Stimulated activated CD4-positive, alpha-beta T cell treated with anti-CD3 and anti-CD28 coated beads, TNF-alpha, amount 100 ng/mL, for 48 hours (primary cell): ENCODE measurements at regions not wholly inside any gene's neighbourhood (a gene's known extent, or its start where the extent isn't known, plus 50 kb on each side); places are given as distances from the start of the nearest gene placed in this dataset.

Experiments
- DNase-seq, 3 donors: peaks; one replicate each; pipeline ENCODE4 v3.0.0-alpha.2; 2020; ENCODE audit warnings: low read depth in 3 of 3

DNA sequence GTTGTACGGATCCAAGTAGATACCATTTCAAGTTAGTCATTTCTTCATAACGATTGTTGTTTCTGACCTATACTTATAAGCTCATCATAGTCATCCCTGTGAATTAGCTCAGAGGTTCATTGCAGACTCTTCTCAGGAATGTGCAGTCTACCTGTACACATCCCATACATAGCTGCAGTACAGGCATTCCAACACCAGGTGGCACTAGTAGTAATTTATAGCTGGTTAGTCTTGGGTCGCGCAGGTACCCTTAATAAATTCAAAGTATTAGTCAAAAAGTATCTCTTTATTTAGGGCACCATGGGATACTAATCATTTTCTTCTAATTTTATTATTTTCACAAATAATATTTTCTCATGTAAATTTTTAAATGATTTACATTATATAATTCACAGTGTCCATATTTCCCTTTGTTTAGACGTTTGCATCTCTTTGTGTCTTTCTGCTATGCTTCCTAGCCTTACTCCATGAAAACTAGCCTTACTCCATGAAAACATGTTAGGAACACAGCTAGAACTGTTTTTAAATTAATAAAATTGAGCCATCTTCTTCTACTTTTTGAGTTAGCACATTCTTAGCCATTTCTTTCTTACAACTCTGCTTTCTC, 128.6 kb upstream of the FAM83B start:
- DNase-seq, result peak in 2 of 3 donors; percentile 23 to 27

DNA sequence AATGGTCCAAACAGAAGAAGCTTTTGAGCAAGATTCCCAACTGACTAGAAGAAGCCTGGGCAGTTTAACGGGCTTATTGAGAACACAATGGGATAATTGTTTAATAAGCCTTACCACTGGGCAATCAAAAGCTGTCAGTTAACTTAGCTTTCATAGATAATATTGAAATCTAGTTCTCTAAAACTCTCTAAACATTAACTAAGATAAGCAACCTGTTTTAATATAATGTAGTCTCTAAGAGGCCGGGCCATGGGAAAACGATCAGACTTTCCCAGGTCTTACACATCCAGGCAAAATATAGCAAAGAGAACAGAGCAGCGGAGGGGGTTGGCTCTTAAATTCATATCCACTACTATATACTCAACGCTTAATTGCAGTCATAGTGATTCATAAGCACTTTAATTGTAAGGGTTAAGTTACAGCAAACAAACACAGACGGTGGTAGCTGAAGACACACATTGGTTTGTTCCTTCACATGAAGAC, 128.0 kb upstream of the FAM83B start:
- no peak for DNase-seq

DNA sequence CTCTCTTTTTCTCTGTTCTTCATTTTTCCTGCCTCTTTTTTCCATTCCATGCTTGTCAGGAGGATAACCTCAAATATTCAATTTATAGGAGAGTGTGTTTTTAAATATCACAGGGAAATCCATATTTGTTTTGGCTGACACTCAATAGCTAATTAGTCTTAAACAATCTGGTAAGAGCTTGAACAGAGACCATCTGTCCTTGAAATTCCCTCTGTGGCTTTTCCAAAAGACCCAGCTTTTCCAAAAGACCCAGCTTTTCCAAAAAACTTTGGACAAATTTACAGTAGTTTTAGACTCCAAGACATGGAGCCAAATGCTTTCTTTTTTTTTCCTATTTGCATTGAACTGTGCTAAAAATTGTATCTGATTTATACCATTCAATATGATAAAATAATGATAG, 127.4 kb upstream of the FAM83B start:
- no peak for DNase-seq

DNA sequence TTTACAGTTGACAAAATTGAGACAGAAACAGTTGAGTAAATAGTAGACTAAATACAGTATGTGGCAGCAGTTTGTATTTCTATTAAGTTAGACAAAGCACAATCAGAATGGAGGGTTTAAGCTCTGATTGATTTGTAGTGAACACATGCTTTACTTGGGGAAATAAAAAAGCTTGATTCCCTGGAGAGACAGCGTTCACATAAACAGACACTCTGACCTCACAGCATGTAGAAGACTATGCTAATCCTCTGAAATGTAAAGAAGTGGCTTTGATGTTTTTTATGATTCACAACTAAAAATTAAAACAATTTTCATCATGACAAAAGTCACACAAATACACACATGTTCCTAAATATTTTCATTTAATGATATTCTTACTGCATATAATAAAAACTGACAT, 126.9 kb upstream of the FAM83B start:
- no peak for DNase-seq

DNA sequence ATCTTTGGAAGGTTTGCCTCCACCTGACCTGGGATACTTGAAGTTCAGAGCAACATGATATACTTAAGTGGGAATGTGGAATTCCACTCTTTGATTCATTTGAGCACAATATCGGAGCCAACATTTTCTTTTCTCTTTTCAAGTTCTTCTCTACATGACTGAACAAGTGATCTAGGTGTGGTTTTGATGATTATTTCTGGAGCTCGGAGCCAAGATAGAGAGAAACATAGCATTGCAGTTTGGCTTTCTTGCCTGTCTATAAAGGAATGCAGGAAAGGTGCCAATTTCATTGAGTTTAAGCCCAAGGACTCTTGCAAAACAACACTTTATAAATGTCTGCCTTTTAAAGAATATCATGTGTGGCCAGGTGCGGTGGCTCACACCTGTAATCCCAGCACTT, 124.2 kb upstream of the FAM83B start:
- no peak for DNase-seq

DNA sequence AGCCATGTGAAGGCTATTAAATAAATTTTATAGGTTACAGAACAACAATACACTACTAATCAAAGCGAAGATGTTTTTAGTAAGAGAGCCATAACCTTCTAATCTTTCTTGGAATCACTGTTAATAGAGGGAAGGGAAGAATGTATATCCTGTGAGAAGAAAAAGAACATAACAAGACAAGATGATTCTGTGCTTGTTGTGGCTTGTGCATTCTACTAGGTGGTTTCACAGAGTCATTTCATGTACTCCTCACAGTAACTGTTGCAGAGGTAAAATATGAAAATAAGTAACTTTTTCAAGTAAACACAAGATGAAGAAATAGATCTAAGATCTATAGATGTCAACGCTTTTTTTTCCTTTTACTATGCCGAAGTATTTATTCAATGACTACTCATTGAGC, 116.9 kb upstream of the FAM83B start:
- DNase-seq, result no peak

DNA sequence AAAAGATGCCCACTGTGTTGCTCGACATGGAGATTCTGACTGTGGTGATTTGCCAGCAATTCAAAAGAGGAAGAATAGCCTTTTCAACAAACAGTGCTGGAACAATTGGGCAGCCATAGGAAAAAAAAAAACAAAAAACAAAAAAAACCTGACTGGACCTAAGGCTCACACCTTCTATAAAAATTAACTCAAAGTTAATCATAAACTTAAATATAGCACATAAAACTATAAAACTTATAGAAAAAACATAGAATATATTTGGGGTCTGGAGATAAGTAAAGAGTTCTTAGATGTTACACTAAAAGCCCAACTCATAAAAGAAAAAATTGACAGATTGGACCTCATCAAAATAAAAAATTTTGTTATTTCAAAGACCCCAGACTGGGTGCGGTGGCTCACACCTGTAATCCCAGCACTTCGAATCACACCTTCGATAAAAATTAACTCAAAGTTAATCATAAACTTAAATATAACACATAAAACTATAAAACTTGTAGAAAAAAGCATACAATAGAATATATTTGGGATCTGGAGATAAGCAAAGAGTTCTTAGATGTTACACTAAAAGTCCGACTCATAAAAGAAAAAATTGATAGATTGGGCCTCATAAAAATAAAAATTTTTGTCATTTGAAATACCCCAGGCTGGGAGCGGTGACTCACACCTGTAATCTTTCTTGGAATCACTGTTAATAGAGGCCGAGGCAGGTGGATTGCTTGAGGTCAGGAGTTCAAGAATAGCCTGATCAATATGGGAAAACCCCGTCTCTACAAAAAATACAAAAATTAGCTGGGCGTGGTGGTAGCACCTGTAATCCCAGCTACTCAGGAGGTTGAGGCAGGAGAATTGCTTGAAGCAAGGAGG, 115.6 kb upstream of the FAM83B start:
- DNase-seq, result no peak

DNA sequence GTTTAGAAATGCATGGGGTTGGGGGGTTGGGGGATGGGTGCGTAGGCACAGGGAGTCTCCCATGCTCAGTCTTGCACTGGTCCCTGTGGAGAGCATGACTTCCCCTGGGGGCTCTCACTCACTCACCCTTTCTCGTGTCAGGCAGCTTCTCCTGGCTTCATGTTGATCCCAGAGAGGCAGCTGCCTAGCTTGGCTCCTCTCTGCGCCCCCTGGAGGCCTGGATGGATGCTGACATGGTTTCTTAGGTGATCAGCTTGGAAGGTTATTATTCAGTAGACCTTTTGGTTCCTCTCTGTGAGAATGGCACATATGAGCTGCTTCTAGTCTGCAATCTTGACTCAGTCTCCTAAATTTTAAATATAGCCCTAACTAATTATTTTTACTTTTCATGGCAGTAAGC, 109.3 kb upstream of the FAM83B start:
- no peak for DNase-seq

DNA sequence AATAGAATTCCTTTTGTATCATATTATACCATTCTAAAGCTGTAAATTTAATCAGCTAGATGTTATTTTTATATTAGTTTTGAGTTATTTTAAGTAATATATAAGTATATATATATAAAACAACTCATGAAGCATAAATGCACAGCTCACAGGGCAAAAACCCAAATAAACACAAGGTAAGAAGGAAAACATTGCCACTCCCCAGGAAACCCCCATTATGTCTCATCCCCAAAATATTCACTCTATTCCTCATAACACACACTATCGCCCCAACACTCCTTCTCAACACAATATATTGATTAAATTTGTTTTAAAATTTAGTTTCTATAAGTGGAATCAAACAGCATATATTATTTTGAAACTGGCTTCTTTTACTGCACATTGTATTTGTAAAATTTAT, 98.6 kb upstream of the FAM83B start:
- no peak for DNase-seq

DNA sequence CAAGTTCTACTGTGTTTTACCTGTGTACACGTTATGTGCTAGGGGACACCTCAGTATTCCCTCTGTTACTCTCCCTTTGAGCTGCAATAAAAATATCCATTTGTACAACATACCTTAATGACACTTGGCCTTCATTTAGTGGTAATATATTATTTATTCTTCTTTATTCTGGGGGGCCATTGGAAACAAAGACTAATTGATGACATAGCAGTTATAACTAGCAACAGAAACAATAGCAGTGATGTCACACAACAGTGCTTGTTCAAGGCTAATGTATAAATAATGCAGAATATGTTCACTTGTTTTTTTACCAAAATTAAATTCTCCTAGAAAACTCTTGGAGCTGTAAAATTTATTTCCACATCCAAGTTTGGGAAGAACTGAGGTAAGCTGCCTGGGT, 92.2 kb upstream of the FAM83B start:
- DNase-seq, result no peak

DNA sequence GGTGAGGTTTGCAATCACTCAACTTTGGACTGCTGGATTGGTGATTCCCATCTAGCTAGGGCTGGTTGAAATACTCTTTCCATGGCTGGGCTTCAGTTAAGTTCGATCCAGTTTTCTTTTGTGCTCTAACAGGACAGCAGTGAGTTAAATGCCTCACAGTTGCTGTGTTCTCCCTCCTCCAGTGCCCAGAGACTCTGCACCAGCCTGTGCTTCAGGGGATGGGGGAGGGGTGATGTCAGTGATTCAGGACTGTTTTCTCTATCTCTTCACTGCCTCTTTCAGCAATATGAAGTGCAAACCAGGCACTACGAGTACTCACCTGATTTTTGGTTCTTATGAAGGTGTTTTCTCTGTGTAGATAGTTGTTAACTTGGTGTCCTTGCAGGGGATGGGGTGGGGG, 88.2 kb upstream of the FAM83B start:
- no peak for DNase-seq

DNA sequence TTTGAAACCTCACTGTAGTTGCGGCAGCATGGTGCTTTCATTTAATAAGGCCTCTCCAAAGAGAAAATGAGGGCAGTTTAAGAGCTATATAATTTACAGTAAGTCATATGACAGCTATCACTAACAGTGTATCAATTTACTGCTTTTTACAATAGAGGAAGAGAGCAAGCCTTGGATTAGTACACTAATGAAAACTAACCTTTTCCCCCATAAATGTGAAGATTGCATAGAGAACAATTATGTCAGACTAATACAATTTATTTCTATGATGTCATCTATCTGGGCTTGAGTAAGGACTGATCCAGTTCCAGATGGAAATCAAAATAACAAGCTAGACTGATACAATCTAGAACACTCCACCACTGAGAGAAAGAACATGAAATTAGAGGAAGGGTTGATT, 78.1 kb upstream of the FAM83B start:
- no peak for DNase-seq

DNA sequence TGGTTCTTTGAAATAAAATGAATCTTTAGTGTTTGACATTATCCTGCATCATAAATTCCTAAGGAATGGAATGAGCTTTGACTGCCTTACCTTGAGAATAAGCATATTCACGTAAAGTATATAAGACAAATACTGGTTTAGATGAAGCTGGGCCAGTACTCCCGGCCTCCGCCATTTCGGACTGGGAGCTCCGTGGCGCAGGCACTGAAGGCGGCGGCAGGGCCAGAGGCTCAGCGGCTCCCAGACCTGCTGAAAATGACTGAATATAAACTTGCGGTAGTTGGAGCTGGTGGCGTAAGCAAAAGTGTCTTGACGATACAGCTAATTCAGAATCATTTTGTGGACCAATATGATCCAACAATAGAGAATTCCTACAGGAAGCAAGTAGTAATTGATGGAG, 76.2 kb upstream of the FAM83B start:
- DNase-seq, result no peak

DNA sequence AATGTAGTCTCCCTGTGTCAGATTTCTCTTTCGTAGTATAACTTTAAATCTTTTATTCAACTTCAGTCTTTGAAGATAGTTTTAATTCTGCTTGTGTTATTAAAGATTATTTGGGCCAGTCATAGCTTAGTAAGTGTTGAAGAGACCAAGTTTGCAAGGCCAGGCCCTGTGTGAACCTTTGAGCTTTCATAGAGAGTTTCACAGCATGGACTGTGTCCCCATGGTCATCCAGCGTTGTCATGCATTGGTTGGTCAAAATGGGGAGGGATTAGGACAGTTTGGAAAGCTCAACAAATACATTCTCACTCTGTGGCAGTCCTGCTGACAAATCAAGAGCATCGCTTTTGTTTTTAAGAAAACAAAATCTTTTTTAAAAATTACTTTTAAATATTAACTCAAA, 74.6 kb upstream of the FAM83B start:
- no peak for DNase-seq

DNA sequence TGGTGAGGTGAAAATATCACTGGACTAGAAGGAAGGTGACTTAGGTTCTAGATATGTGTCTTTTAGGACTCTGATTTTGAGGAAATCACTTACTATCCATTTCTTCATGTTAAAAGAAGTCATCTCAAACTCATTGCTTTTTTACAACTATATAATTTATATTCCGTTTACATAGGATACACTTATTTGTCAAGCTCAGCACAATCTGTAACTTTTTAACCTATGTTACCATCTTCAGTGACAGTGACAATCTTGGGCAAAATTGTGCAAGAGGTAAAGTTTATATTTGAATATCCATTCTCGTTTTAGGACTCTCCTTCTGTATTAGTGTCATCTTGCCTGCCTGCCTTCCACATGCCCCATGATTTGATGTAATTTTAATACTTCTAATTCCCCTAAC, 74.0 kb upstream of the FAM83B start:
- DNase-seq, result no peak

DNA sequence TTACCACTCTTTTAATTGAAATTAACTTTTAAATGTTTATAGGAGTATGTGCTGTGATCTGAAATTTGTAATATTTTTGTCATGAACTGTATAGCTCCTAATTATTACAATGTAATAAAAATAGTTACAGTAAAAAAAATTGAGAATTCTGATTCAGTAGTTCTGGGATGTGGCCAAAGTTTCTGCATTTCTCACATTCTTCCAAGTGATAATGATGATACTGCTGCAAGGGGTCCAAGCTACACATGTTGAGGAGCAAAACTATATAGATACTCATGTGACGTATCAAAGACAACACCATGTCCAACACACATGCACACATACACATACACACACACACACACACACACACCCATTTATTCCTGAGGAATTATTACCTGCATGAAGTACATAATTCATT, 71.0 kb upstream of the FAM83B start:
- no peak for DNase-seq

DNA sequence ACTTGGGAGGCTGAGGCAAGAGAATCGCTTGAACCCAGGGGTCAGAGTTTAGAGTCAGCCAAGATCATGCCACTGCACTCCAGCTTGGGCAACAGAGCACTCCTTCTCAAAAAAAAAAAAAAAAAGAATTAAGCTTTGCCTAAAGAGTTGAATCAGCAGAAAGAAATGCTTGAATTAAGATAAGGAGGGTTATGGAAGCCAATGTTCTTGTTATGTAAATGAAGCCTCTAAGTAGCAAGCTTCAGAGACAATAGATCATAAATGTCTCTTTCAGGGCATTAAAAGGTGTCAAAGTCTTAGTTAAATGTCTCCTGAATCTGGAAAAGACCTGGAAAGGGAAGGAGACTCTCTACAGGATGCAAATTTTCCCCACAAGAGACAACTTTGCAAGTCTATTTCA, 69.7 kb upstream of the FAM83B start:
- DNase-seq, result no peak

DNA sequence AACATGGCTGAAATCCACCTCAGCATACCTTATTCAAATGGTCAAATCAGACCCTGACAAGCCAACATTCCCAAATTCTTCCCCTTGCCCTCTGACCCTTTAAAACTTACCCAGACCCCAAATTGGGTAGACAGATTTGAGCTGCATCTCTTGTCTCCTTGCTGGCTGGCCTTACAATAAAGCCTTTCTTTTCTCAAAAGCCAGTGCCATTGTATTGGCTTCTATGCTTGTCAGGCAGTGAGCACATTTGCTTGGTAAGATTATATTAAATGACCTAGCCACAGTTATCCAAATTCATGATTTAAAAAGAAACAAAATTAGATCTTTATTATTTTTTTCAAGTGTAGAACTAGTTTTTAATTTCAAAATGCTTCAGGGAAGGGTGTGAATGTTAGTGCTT, 67.8 kb upstream of the FAM83B start:
- no peak for DNase-seq

DNA sequence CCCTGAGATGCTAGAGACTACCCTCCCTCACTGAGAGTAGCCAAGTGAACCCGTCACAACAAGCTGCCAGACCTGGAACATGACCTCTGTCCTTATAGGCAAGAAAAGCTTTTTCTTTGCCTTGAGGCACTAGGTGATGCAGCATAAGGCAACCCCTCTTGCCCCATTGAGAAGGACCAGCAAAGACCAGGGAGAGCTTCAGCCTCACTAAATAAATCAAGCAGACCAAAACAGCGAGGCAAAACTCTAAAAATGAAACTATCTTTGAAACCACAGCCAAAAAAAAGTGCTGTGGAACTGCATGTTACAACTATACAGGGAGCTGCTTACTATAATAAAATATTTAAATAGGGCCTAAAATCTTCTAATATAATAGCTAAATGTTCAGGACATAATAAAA, 62.6 kb upstream of the FAM83B start:
- no peak for DNase-seq

DNA sequence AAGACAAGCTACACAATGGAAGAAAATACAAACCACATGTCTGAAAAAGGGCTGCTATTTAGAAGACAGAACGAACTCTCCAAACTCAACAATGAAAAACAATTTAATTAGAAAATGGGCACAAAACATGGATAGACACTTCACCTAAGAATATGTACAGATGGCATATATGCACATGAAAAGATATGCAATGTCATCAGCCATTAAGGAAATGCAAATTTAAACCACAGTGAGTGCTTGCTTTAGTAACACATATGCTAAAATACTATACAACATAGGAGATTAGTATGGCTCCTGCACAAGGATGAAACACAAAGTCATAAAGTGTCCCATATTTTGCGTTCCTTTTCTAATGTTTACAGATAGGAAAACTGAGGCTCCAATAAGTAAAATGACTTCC, 60.4 kb upstream of the FAM83B start:
- DNase-seq, result no peak

DNA sequence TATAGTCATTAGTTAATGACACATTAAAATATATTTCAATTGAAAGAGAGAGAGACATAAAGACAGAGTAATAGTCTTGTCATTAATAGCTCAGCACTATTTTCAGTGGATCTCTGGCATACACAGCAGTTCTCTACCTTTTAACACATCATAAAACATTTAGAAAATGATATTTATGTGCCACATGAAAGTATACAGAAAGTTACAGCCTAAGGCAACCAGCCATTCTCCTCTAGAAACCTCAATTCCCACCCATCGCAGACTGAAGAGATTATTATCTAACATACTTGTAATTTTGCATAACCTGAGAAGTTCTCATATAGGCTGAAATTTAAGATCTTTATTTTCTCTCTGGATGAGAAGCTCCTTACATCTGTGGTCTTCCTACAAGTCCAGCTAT, 58.7 kb upstream of the FAM83B start:
- DNase-seq, result no peak
